ENCODE measurements at regions not wholly inside any gene's neighbourhood (a gene's known extent, or its start where the extent isn't known, plus 50 kb on each side); places are given as distances from the start of the nearest gene placed in this dataset.

GRCh38 chr16:52254746-52255145 lies 292.2 kb downstream of the TOX3 start:
- H3K27ac ChIP-seq (ENCODE audit: insufficient read depth, low read depth, low read length), result peak overlapping the region; percentile 11
- no peaks in the 10 kb centered on the region for H4K20me1 ChIP-seq (replicated peaks; ENCODE audit: control insufficient read depth, extremely low read depth, insufficient read depth, low read length)
- peak overlapping the region; percentile 31 for H3K4me2 ChIP-seq (ENCODE audit: insufficient read depth, low read length)
- dilution Hi-C loops (cut with MboI; ENCODE audit: extremely low pct_ligation_motif_present, low sequenced_read_pairs) (no loop called here), intact Hi-C loops (cut with micrococcal nuclease) (loop anchor here (10.0 kb wide), 1 partner anchor 1740 kb away; no protein-coding TSS in a partner anchor)
- H3K4me1 ChIP-seq (ENCODE audit: control insufficient read depth, extremely low read depth, insufficient read depth, low read length), result peaks cover 11% of the 10 kb centered on the region
- CTCF ChIA-PET, result interaction anchor here (1.6 kb wide), 1 partner anchor 63 kb away, joined by 3 read pairs; no protein-coding TSS in a partner anchor
- BruUV-seq (replicated peaks), result no TSS peak
- no peak overlapping the region for H2AFZ ChIP-seq (ENCODE audit: low read depth, low read length)
- H3K9me1 ChIP-seq (replicated peaks; ENCODE audit: control insufficient read depth, extremely low read depth, insufficient read depth, low read length), result no peaks in the 10 kb centered on the region
- FAIRE-seq, result peak; percentile 60
- no peaks in the 10 kb centered on the region for H3K79me2 ChIP-seq (ENCODE audit: control insufficient read depth, insufficient read depth, low read length)
- no peaks in the 10 kb centered on the region for H3K27me3 ChIP-seq (ENCODE audit: control insufficient read depth in 2 of 2, insufficient read depth in 2 of 2, low read length in 2 of 2)
- peak; percentile 54 for DNase-seq (ENCODE audit: low read depth, low spot score)
- POLR2A ChIA-PET, result no interaction called here
- no peak overlapping the region for H3K4me3 ChIP-seq (replicated peaks in 1 of 3; ENCODE audit: insufficient read depth in 1 of 3, low read depth in 1 of 3, low read length in 3 of 3)
- TF ChIP-seq GATA2 (IDR thresholded peaks at IDR 0.05; ENCODE audit: insufficient read depth, insufficient read length, low read depth, low read length) (no peak), FOS (IDR thresholded peaks at IDR 0.05; ENCODE audit: borderline replicate concordance, insufficient read depth, low read length) (peak; percentile 9), EZH2 (IDR thresholded peaks at IDR 0.05; ENCODE audit: borderline replicate concordance, low read depth, low read length, severe bottlenecking) (no peak), MYC (IDR thresholded peaks at IDR 0.05; ENCODE audit: low read depth, low read length) (no peak), POLR2AphosphoS5 (IDR thresholded peaks at IDR 0.05; ENCODE audit: insufficient read depth, low read depth, low read length) (no peak), JUN (IDR thresholded peaks at IDR 0.05; ENCODE audit: borderline replicate concordance, insufficient read depth, insufficient read length, low read depth) (peak; percentile 61), POLR2A (IDR thresholded peaks at IDR 0.05; ENCODE audit: low read depth, low read length) (no peak)
- TF ChIP-seq, protein P1, sequence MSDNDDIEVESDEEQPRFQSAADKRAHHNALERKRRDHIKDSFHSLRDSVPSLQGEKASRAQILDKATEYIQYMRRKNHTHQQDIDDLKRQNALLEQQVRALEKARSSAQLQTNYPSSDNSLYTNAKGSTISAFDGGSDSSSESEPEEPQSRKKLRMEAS (IDR thresholded peaks at IDR 0.05; ENCODE audit: insufficient read depth, insufficient read length), result no peak
- TF ChIP-seq, protein P2, sequence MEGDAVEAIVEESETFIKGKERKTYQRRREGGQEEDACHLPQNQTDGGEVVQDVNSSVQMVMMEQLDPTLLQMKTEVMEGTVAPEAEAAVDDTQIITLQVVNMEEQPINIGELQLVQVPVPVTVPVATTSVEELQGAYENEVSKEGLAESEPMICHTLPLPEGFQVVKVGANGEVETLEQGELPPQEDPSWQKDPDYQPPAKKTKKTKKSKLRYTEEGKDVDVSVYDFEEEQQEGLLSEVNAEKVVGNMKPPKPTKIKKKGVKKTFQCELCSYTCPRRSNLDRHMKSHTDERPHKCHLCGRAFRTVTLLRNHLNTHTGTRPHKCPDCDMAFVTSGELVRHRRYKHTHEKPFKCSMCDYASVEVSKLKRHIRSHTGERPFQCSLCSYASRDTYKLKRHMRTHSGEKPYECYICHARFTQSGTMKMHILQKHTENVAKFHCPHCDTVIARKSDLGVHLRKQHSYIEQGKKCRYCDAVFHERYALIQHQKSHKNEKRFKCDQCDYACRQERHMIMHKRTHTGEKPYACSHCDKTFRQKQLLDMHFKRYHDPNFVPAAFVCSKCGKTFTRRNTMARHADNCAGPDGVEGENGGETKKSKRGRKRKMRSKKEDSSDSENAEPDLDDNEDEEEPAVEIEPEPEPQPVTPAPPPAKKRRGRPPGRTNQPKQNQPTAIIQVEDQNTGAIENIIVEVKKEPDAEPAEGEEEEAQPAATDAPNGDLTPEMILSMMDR (IDR thresholded peaks at IDR 0.05; ENCODE audit: extremely low read depth in 1 of 2, insufficient read depth in 1 of 2, low read depth in 1 of 2, low read length in 2 of 2), result no peak
- H3K9ac ChIP-seq (replicated peaks; ENCODE audit: extremely low read depth, insufficient read depth, low read length), result no peak overlapping the region
- no peaks in the 10 kb centered on the region for H3K36me3 ChIP-seq (ENCODE audit: control insufficient read depth in 2 of 2, extremely low read depth in 1 of 2, insufficient read depth in 2 of 2, low read length in 2 of 2)
- H3K9me3 ChIP-seq (replicated peaks; ENCODE audit: control insufficient read depth, insufficient read depth, low read length), result peaks cover 2% of the 10 kb centered on the region

All from endothelial cell of umbilical vein (primary cell).